ENCODE measurements at regions not wholly inside any gene's neighbourhood (a gene's known extent, or its start where the extent isn't known, plus 50 kb on each side); places are given as distances from the start of the nearest gene placed in this dataset.

DNA sequence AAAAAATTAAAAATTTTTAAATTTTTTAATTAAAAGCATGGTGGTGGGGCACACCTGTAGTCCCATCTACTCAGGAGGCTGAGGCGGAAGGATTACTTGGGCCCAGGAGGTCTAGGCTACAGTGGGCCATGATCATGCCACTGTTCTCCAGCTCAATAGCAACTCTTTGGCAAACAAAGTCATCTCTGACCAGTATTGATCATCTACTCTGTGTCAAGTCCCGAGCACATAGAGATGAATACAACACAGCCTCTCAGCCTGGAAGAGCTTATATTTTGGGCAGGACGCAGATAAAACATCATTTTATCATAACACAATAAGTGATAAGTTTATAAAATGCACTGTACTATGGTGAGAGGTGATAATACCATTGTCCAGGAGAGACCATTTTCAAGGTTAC, 281.6 kb upstream of the GADL1 start:
- no peak overlapping the region for H3K4me3 ChIP-seq (ENCODE audit: low read depth, low read length)
- no peak for DNase-seq (ENCODE audit: low read depth)
- TF ChIP-seq, protein P1, sequence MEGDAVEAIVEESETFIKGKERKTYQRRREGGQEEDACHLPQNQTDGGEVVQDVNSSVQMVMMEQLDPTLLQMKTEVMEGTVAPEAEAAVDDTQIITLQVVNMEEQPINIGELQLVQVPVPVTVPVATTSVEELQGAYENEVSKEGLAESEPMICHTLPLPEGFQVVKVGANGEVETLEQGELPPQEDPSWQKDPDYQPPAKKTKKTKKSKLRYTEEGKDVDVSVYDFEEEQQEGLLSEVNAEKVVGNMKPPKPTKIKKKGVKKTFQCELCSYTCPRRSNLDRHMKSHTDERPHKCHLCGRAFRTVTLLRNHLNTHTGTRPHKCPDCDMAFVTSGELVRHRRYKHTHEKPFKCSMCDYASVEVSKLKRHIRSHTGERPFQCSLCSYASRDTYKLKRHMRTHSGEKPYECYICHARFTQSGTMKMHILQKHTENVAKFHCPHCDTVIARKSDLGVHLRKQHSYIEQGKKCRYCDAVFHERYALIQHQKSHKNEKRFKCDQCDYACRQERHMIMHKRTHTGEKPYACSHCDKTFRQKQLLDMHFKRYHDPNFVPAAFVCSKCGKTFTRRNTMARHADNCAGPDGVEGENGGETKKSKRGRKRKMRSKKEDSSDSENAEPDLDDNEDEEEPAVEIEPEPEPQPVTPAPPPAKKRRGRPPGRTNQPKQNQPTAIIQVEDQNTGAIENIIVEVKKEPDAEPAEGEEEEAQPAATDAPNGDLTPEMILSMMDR (IDR thresholded peaks at IDR 0.05; ENCODE audit: control insufficient read depth, extremely low read depth, insufficient read depth) = no peak

DNA sequence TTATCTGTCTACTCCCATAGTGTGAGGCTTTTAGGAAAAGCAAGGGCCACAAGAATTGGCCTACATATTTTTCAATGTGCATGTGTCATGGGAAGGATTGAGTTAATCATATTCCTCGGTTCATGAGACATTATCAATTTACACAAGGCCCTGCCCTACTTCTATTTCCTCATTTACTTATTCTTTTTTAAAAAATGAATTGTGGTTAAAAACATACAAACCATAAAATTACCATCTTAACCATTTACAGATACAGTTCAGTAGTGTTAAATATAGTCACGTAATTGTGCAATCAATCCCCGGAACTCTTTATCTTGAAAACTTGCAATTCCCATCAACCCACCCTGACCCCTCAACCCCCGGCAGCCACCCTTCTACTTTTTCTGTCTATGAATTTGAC, 284.0 kb upstream of the GADL1 start:
- H3K4me3 ChIP-seq (ENCODE audit: low read depth, low read length) = no peak overlapping the region
- no peak for DNase-seq (ENCODE audit: low read depth)
- TF ChIP-seq, protein P1 (IDR thresholded peaks at IDR 0.05; ENCODE audit: control insufficient read depth, extremely low read depth, insufficient read depth) = no peak

DNA sequence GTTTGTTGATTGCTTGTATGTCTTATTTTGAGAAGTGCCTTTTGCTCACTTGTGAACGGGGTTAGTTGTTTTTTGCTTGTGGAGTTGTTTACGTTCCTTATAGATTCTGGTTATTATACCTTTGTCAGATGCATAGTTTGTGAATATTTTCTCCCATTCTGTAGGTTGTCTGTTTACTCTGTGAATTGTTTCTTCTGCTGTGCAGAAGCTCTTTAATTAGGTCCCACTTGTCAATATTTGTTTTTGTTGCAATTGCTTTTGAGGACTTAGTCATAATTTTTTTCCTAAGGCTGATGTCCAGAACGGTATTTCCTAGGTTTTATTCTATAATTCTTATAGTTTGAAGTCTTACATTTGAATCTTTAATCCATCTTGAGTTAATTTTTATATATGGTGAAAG, 285.3 kb upstream of the GADL1 start:
- no peak for DNase-seq (ENCODE audit: low read depth)
- TF ChIP-seq, protein P1 (IDR thresholded peaks at IDR 0.05; ENCODE audit: control insufficient read depth, extremely low read depth, insufficient read depth) = no peak
- H3K4me3 ChIP-seq (ENCODE audit: low read depth, low read length) = no peak overlapping the region

DNA sequence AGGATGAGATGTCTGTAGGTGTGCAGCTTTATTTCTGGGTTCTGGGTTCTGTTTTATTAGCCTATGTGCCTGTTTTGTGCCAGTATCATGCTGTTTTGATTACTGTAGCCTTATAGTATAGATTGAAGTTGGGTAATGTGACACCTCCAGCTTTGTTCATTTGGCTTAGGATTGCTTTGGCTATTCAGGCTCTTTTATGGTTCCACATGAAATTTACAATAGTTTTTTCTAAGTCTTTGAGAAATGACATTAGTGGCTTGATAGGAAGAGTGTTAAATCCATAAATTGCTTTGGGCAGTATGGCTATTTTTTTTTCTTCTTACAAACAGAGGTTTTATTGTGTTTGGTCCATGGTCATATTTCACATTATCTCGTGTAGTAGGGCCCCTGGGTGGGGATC, 285.8 kb upstream of the GADL1 start:
- DNase-seq (ENCODE audit: low read depth) = no peak
- H3K4me3 ChIP-seq (ENCODE audit: low read depth, low read length) = no peak overlapping the region
- TF ChIP-seq, protein P1 (IDR thresholded peaks at IDR 0.05; ENCODE audit: control insufficient read depth, extremely low read depth, insufficient read depth) = no peak

GRCh38 chr3:31181661-31182060, 287.2 kb upstream of the GADL1 start:
- no peak overlapping the region for H3K4me3 ChIP-seq (ENCODE audit: low read depth, low read length)
- TF ChIP-seq, protein P1 (IDR thresholded peaks at IDR 0.05; ENCODE audit: control insufficient read depth, extremely low read depth, insufficient read depth) = no peak
- DNase-seq (ENCODE audit: low read depth) = no peak

- H3K4me3 ChIP-seq (ENCODE audit: low read depth, low read length) = no peak overlapping the region
Observed at GRCh38 chr3:31182661-31183060, 288.2 kb upstream of the GADL1 start.

More at GRCh38 chr3:31182661-31183060, 288.2 kb upstream of the GADL1 start:
- no peak for DNase-seq (ENCODE audit: low read depth)
- TF ChIP-seq, protein P1 (IDR thresholded peaks at IDR 0.05; ENCODE audit: control insufficient read depth, extremely low read depth, insufficient read depth) = no peak

Measured in LNCaP clone FGC (cell line).